Ammon's horn (tissue), 1 donor: ENCODE measurements at regions not wholly inside any gene's neighbourhood (a gene's known extent, or its start where the extent isn't known, plus 50 kb on each side); places are given as distances from the start of the nearest gene placed in this dataset.
"Not testable (repeated sequence)": the region's sequence is repeated elsewhere in the genome, so short reads cannot be mapped to it uniquely, and the experiment has no call there.

Source experiments
- DNase-seq: peaks from one replicate; pipeline ENCODE4 v3.0.0-alpha.2; 2016; ENCODE audit warnings: low spot score

DNA sequence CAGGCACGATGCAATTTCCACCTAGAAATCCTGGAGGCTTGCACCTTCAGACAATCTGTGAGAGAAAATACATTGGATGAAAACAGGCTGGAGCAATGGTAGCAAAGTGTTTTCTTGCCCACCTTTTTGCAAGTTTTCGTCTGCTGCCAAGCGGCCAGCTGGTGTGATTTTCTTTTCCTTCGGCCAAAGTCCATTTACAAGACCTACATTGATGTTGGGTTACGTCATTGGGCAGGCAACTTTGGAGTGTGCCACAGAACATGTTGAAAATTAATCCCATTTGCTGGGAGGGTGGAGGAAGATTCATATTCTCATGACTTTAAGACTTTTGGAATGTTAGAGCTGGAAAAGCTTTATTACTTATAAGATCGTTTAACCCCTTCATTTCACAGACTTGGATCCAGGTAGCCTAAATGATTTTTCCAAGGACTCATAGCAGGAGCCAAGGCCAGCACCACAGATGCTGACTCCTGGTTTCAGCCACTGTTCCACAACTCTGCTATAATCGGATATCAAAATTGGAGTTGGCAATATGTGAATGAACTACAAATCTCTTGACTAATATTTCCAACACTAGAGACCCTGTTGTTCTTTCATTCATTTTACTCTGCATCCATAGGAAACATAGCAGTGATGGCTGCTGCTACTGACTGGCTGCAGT is 352.1 kb downstream of the RND3 start:
- no peak for DNase-seq

GRCh38 chr2:150134223-150134857 is 353.1 kb downstream of the RND3 start:
- no peak for DNase-seq

- DNase-seq = no peak
These were observed 353.8 kb downstream of the RND3 start for GRCh38 chr2:150133623-150134022.

DNA sequence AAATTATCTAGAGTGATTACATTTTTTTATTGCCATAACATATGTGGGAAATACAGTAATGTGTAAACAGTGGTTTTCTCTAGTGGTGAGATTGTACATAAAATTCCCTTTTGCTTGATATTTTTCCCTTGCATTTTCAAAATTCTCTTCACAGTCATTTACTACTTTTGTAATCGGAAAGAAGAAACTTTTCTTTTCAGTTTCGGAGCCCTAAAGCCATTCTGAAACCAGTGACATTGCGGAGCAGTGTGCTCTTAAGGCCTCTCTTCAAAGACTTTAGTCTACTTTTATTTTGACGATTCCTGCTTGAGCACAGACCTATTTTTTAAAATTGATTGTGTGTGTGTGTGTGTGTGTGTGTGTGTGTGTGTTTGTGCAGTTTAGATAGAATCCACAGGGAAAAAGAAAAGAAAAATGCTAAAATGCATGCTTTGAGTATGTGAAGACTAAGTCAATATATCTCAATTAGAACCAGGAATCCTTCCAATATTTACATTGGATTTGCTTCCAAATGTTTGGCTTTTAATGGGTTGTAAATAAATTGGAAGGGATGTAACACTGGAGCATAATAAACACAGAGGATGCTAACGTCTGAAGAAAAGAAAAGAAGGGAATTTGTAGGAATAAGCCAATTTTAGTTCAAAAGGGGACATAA is 357.4 kb downstream of the RND3 start:
- no peak for DNase-seq

DNA sequence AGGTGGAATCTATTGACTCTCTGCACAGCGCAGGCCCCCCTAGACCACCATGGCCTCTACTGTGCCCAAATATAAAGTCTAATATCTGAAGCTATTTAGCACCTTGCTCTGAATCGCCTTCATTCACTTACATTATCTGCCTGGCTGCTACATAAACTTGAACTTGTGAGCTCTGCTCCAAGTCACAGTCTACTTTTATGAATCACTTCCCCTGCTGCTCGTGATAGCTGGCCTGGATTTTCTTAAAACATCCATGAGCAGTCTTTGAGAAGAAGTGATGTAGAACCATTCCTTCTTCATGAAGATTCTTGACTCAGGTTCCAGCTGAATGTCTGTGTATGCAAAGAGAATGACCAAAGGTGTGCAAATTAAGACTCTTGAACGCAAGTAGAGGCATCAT is 359.5 kb downstream of the RND3 start:
- no peak for DNase-seq

DNA sequence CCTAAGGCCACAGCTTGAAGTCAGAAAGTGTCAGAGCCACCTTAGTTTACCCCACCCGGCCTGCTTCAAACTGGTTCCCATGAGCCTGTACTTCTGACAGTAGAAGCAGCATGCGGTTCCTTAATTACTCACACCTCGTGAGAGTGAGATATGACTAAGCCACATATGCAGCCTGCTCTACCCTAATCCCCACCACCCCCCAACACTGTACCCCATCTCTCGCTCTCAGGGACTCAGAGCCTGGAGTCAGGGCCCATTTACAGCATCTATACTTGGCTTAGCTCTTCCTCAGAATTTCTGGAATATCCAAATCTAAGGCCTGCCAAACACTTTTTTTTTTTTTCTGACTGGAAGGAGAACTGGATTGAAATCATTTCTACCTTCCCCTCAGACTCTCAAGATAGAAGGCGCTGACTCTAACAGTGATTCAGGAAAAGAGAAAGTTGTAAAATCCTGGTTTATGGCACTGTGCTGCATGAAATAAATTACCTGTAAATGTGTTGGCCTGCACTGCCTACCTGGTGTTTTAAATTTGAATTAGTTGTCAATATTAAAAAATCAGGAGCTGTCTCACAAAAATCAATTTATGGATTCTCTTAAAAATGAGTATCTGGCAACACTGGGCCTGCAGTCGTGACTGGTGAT is 360.0 kb downstream of the RND3 start:
- DNase-seq = no peak

DNA sequence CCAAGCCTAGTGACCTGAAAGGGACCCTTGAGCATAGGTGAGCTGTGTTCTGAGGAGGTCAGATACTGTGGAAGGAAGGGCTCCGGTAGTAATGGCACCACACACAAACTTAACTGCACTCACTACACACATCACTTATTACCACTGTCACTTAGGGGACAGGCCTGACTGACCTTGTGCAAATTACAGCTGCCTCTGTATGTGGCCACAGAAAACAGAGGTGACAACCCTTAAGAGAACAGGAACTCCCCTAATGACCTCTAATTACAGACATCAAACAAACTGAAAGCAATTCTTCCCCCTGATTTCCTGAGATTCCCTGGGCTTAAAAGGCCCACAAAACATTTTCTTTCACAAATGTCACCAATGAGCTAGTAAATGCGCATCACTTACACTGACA is 360.6 kb downstream of the RND3 start:
- no peak for DNase-seq

- DNase-seq = no peak
These were observed 361.2 kb downstream of the RND3 start for GRCh38 chr2:150126143-150126740.

DNA sequence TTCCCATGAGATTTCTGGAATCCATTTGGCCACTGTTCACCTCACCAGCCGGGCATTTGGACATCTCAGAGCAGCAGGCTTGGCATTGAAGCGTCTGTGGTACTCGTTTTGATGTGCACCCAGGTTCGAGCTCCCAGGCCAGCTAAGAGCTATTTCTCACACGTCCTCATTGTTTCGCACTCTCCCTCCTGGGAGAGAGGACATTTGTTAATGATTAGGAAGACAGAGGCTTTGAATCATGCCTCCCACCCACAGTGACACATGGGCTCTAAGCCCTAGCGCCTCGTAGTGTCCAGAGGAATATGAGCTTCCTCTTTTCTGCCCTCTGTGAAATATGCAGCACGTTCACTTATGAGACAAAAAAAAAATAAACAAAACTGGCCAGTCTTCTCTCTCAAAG is 361.8 kb downstream of the RND3 start:
- DNase-seq = no peak

DNA sequence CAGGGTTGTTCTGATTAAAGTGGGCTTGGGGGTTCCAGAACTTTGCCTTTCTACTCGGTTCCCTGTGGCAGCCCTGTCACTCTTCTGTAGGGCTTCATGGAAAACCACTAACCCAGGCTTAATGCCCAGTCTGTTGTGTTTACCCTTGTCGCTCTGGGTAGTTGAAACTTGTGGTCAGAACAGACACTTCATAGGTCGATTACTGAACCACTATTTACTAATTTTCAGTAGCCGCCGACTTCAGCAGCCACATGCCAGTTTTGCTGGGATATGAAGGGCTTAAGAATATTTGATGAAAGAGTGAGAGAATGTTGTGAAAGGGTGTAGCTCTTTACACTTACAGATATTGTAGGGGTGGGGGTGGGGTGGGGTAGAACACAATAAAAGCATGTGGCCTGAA is 362.3 kb downstream of the RND3 start:
- no peak for DNase-seq

DNA sequence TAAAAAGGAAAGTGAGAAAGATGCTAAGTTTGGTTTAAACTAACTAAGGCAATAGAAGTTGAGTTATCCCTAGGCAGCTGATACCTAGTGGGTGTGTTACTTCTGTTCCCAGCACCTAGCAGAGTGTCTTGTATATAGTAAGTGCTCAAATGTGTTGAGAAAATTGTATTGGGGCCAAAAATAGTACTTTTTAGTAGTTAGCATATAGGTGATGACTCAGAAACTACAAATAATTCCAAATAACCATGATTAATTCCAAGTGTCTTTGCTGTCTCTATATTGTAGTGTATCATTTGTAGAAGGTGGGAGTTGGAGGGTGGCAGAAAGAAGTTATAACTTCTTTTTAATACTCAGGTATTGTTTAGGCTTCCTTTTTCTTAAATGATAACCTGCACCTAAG is 362.7 kb downstream of the RND3 start:
- no peak for DNase-seq

GRCh38 chr2:150122871-150123613 is 364.4 kb downstream of the RND3 start:
- no peak for DNase-seq

- no peak for DNase-seq
These were observed 365.3 kb downstream of the RND3 start for GRCh38 chr2:150122156-150122555.

DNA sequence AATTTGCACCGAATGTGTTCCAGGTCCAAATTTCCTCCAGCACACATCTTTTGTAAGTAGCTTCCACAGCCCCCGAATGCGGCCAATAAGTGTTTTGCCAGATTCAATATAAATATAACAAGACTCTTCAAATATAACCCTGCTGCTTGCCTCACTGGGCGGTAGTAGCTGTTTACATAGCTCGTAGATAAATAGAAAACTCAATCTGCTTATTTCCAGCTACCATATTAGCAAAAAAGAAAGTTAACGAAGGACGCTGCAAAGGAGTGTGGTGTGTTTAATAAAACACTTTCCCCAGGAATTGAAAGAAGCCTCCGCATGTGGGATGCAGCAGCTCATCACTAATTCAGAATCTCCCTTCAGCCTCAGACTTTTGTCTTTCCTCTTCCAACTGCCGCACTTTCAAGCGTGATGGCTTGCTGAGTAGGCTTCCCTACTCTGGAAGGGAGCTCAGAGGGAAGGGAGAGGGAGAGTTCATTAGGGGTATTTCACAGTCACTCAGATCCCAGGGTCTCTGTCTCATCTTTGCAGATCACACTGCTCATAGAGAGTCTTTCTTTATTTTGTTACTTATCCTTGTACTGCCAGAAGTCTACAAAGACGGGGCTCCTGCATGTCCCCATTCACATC is 367.0 kb downstream of the RND3 start:
- no peak for DNase-seq

DNA sequence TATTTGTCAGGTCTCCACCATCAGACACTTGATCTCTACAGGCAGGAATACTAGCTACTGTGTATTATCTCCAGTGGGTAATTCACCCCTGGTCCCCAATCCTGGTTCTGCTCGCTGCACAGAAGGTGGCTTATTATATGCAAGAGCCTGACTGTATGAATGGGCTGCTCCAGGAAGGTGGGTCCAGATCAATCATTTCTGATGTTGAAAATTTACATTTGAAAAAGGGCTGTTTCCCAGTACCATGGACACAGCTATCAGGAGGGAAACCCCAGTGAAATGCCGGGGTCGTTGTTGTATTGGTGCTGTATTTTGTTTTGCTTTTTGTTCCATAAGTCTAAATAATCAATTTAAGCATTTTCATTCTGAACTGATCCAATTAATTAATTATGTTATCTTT is 367.6 kb downstream of the RND3 start:
- DNase-seq = no peak

GRCh38 chr2:150114089-150114488 is 373.4 kb downstream of the RND3 start:
- not testable (repeated sequence) for DNase-seq

GRCh38 chr2:150110548-150110947 is 376.9 kb downstream of the RND3 start:
- no peak for DNase-seq

- peak; percentile 32 for DNase-seq
These were observed 377.6 kb downstream of the RND3 start for GRCh38 chr2:150109912-150110311.

GRCh38 chr2:150109028-150109427 is 378.4 kb downstream of the RND3 start:
- no peak for DNase-seq

DNA sequence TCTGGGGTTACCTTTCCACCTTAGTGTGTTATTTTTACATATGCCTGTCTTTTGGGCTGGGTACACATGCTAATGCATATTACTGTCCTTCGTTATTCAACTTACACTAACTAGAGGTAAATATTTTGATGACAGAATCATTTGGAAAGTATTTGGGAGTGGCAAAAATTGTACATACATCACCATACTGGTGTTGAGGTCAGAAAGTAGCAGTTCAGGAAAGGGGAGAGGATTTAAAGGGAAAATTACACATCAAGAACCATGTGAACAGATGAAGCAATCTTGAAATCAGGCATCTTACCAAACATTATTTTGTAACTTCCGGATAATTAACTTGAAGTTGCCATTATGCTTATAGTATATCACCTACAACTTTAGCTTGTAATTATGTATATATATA is 379.7 kb downstream of the RND3 start:
- no peak for DNase-seq

DNA sequence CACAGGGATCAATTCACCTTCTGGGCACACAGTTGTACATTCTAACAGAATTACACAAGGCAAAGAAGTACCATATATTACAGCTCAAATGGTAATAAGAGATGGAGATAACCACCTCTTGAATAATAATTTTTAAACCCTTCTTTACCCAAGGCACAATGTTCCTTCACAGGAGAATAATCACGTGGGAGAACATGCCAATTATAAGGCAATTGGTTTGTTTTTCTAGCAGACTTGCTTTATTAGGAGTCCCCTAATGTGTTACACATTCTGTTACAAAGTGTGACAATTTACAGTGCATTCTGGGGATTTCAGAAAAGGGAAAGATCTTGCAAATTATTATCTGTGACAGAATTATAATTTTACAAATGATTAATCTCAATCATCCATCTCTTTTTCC is 380.3 kb downstream of the RND3 start:
- DNase-seq = no peak
